Astrocyte of the spinal cord (primary cell): ENCODE measurements at regions not wholly inside any gene's neighbourhood (a gene's known extent, or its start where the extent isn't known, plus 50 kb on each side); places are given as distances from the start of the nearest gene placed in this dataset.
A peak's percentile ranks its signal among the peaks of the same experiment; 100 is the strongest.

ENCODE experiments used
- DNase-seq: peaks from one replicate; pipeline ENCODE4 v3.0.0; 2011; ENCODE audit warnings: low read depth, low spot score
- H3K4me3 ChIP-seq: 2 replicates; pipeline ENCODE4 v1.5.1; 2011; ENCODE audit warnings: low read depth, mild to moderate bottlenecking, low read length, moderate library complexity
- CTCF ChIP-seq: IDR thresholded peaks from 2 replicates; pipeline ENCODE4 v1.5.1; 2012; ENCODE audit warnings: low read depth, mild to moderate bottlenecking, low read length, inconsistent platforms
- in situ Hi-C: cut with HindIII; loops from 2 replicates; pipeline ENCODE4 v1.10.0; 2017; ENCODE audit warnings: low sequenced_read_pairs

GRCh38 chr5:158423623-158424200 lies 564.8 kb upstream of the CLINT1 start:
- in situ Hi-C loops, result no loop called here
- TF ChIP-seq CTCF, result no peak
- DNase-seq, result peak; percentile 34
- no peak overlapping the region for H3K4me3 ChIP-seq

- no peak overlapping the region for H3K4me3 ChIP-seq
- in situ Hi-C loops, result no loop called here
- no peak for DNase-seq
- TF ChIP-seq CTCF, result no peak
These were observed 563.9 kb upstream of the CLINT1 start for GRCh38 chr5:158422653-158423515.

GRCh38 chr5:158421319-158421718 lies 562.4 kb upstream of the CLINT1 start:
- in situ Hi-C loops, result no loop called here
- no peak for DNase-seq
- TF ChIP-seq CTCF, result no peak
- no peak overlapping the region for H3K4me3 ChIP-seq

GRCh38 chr5:158419186-158419585 lies 560.2 kb upstream of the CLINT1 start:
- no peak overlapping the region for H3K4me3 ChIP-seq
- in situ Hi-C loops, result no loop called here
- TF ChIP-seq CTCF, result no peak
- DNase-seq, result no peak

GRCh38 chr5:158414780-158415179 lies 555.8 kb upstream of the CLINT1 start:
- in situ Hi-C loops, result no loop called here
- H3K4me3 ChIP-seq, result no peak overlapping the region
- no peak for TF ChIP-seq CTCF
- DNase-seq, result peak; percentile 86

GRCh38 chr5:158414333-158414762 lies 555.4 kb upstream of the CLINT1 start:
- peak; percentile 18 for DNase-seq
- no peak for TF ChIP-seq CTCF
- in situ Hi-C loops, result no loop called here
- H3K4me3 ChIP-seq, result no peak overlapping the region
